A549 (cell line): ENCODE measurements at regions not wholly inside any gene's neighbourhood (a gene's known extent, or its start where the extent isn't known, plus 50 kb on each side); places are given as distances from the start of the nearest gene placed in this dataset.

ENCODE experiments used
- CTCF ChIP-seq: fragments of >200 bp; sonication (Bioruptor Twin); formaldehyde crosslinking; IDR thresholded peaks from 3 replicates; pipeline ENCODE4 v1.5.1; 2016
- HOXA7 ChIP-seq: fragments of 250-450 bp; sonication (Bioruptor Pico); IDR thresholded peaks from 2 replicates; pipeline ENCODE4 v1.5.0; 2020; ENCODE audit warnings: mild to moderate bottlenecking, moderate library complexity
- KDM1A ChIP-seq: fragments of 200-600 bp; sonication (generic); IDR thresholded peaks from 2 replicates; pipeline ENCODE4 v1.6.1; 2016; ENCODE audit warnings: low read depth, mild to moderate bottlenecking
- KDM5A ChIP-seq: fragments of 200-600 bp; sonication (generic); IDR thresholded peaks from 2 replicates; pipeline ENCODE4 v1.6.1; 2016; ENCODE audit warnings: antibody characterized with exemption, mild to moderate bottlenecking
- NFE2L2 ChIP-seq: fragments of 150-350 bp; conservative IDR thresholded peaks from 2 replicates; pipeline ENCODE4 v1.6.1; 2014; ENCODE audit warnings: low read length
- POLR2A ChIP-seq: IDR thresholded peaks from 2 replicates; pipeline ENCODE4 v1.6.1; 2012; ENCODE audit warnings: mild to moderate bottlenecking, low read length
- ZC3H11A ChIP-seq: fragments of 450-650 bp; IDR thresholded peaks from 2 replicates; pipeline ENCODE4 v1.6.1; 2014; ENCODE audit warnings: antibody characterized with exemption, mild to moderate bottlenecking

- no peak for TF ChIP-seq NFE2L2
- TF ChIP-seq POLR2A = no peak
- TF ChIP-seq CTCF = no peak
- TF ChIP-seq HOXA7 (CRISPR knock-in tag) = no peak
- no peak for TF ChIP-seq KDM5A
- TF ChIP-seq KDM1A = no peak
- no peak for TF ChIP-seq ZC3H11A
Observed at GRCh38 chr7:98702021-98702420, 84.9 kb downstream of the NPTX2 start.
